ENCODE measurements at regions not wholly inside any gene's neighbourhood (a gene's known extent, or its start where the extent isn't known, plus 50 kb on each side); places are given as distances from the start of the nearest gene placed in this dataset.

DNA sequence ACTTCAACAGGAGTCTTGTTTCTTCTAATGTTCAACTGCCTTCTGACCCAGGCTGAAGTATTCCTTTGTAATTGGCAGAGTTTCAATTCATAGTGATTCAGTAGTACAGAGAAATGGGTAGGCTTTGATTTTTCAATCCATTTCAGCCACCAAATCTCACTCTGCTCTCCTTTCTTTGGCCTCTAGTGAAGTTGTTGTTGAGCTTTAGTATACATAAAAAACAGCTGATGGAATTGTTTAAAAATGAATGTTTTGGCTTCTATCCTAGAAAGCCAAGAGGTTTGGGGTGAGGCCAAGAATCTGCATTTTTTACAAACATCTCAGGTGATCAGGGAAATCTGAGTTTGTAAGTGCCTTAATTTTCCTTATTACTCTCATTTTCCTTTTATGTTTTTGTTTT is 182.9 kb upstream of the MAP1B start:
- TF ChIP-seq, protein P1, sequence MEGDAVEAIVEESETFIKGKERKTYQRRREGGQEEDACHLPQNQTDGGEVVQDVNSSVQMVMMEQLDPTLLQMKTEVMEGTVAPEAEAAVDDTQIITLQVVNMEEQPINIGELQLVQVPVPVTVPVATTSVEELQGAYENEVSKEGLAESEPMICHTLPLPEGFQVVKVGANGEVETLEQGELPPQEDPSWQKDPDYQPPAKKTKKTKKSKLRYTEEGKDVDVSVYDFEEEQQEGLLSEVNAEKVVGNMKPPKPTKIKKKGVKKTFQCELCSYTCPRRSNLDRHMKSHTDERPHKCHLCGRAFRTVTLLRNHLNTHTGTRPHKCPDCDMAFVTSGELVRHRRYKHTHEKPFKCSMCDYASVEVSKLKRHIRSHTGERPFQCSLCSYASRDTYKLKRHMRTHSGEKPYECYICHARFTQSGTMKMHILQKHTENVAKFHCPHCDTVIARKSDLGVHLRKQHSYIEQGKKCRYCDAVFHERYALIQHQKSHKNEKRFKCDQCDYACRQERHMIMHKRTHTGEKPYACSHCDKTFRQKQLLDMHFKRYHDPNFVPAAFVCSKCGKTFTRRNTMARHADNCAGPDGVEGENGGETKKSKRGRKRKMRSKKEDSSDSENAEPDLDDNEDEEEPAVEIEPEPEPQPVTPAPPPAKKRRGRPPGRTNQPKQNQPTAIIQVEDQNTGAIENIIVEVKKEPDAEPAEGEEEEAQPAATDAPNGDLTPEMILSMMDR (IDR thresholded peaks at IDR 0.05) = no peak
- TF ChIP-seq POLR2AphosphoS5 (IDR thresholded peaks at IDR 0.05) = no peak

Measured in esophagus muscularis mucosa (tissue), 3 donors.